ENCODE measurements at regions not wholly inside any gene's neighbourhood (a gene's known extent, or its start where the extent isn't known, plus 50 kb on each side); places are given as distances from the start of the nearest gene placed in this dataset.

DNA sequence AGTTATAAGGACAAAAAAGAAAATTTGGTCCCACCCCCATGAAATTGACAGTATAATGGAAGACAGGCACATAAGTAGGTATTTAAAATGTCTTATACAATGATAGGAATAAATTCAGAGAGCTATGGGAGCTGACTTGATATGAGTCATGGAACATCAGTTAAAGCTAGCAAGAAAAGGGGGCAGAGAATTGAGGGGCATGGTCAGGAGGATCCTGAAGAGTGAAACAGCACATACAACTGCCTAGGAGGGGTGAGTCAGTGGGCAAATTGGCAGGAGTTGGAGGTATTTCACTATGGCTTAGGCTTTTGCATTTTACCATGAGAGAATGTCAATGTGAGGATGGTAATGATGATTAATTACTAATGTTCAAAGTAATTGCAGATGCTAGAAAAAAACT, 95.4 kb upstream of the BANK1 start:
- TF ChIP-seq, protein P1, sequence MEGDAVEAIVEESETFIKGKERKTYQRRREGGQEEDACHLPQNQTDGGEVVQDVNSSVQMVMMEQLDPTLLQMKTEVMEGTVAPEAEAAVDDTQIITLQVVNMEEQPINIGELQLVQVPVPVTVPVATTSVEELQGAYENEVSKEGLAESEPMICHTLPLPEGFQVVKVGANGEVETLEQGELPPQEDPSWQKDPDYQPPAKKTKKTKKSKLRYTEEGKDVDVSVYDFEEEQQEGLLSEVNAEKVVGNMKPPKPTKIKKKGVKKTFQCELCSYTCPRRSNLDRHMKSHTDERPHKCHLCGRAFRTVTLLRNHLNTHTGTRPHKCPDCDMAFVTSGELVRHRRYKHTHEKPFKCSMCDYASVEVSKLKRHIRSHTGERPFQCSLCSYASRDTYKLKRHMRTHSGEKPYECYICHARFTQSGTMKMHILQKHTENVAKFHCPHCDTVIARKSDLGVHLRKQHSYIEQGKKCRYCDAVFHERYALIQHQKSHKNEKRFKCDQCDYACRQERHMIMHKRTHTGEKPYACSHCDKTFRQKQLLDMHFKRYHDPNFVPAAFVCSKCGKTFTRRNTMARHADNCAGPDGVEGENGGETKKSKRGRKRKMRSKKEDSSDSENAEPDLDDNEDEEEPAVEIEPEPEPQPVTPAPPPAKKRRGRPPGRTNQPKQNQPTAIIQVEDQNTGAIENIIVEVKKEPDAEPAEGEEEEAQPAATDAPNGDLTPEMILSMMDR (conservative IDR thresholded peaks at IDR 0.05; ENCODE audit: low read depth, low read length): no peak
- TF ChIP-seq EZH2 (IDR thresholded peaks at IDR 0.05; ENCODE audit: low read length, unreplicated experiment): no peak

Measured in PC-3 (cell line).